PC-3 (cell line): ENCODE measurements at regions not wholly inside any gene's neighbourhood (a gene's known extent, or its start where the extent isn't known, plus 50 kb on each side); places are given as distances from the start of the nearest gene placed in this dataset.

ENCODE experiments used
- CTCF ChIP-seq: fragments of 300-600 bp; sonication (generic); conservative IDR thresholded peaks from 2 replicates; pipeline ENCODE4 v1.5.1; 2017; ENCODE audit warnings: antibody characterized with exemption, low read depth, mild to moderate bottlenecking, low read length
- EZH2 ChIP-seq: fragments of 300-600 bp; sonication (generic); IDR thresholded peaks from one replicate; pipeline ENCODE4 v1.6.1; 2017; ENCODE audit warnings: antibody characterized with exemption, mild to moderate bottlenecking, low read length; ENCODE audit not compliant: unreplicated experiment

- no peak for TF ChIP-seq CTCF
- no peak for TF ChIP-seq EZH2
These were observed 54.2 kb upstream of the NOTCH1 start for GRCh38 chr9:136599811-136600660.
